ENCODE measurements at regions not wholly inside any gene's neighbourhood (a gene's known extent, or its start where the extent isn't known, plus 50 kb on each side); places are given as distances from the start of the nearest gene placed in this dataset.

- H4K20me1 ChIP-seq (replicated peaks; ENCODE audit: insufficient read depth): no peaks in the 10 kb centered on the region
- Mint-ChIP-seq H3K4me3 (no peak overlapping the region), H3K9me3 (no peaks in the 10 kb centered on the region), H3K36me3 (ENCODE audit: low read depth) (no peaks in the 10 kb centered on the region), H3K27me3 (ENCODE audit: insufficient read depth, low read depth, poor library complexity) (peaks cover 2% of the 10 kb centered on the region), H3K27ac (no peak overlapping the region), H3K4me1 (peaks cover under 1% of the 10 kb centered on the region)
- no peaks in the 10 kb centered on the region for H3F3A ChIP-seq (replicated peaks; ENCODE audit: low read depth)
- ATAC-seq (no peak), DNase-seq (ENCODE audit: low spot score) (no peak)
- H3K9me2 ChIP-seq (ENCODE audit: insufficient read depth): peaks cover 13% of the 10 kb centered on the region
- H3K36me3 ChIP-seq (ENCODE audit: insufficient read depth): no peaks in the 10 kb centered on the region
- H2AFZ ChIP-seq: no peak overlapping the region
- H3K27me3 ChIP-seq (ENCODE audit: insufficient read depth): no peaks in the 10 kb centered on the region
- H3K27ac ChIP-seq (ENCODE audit: low read depth): no peak overlapping the region
- H3K4me2 ChIP-seq: no peak overlapping the region
- no peak overlapping the region for H3K4me3 ChIP-seq
- H3K4me1 ChIP-seq (ENCODE audit: insufficient read depth): no peaks in the 10 kb centered on the region
- no peaks in the 10 kb centered on the region for H3K79me2 ChIP-seq (replicated peaks; ENCODE audit: insufficient read depth)
- TF ChIP-seq ZNF462 (CRISPR knock-in tag; IDR thresholded peaks at IDR 0.05) (no peak), STAT1 (IDR thresholded peaks at IDR 0.05; ENCODE audit: unreplicated experiment) (no peak)
Observed at GRCh38 chr10:108894402-108895301, 1028.7 kb downstream of the XPNPEP1 start.

- Histone ChIP-seq H3K27me3 (ENCODE audit: insufficient read depth) (no peaks in the 10 kb centered on the region), H3K79me2 (replicated peaks; ENCODE audit: insufficient read depth) (no peaks in the 10 kb centered on the region), H3K9me2 (ENCODE audit: insufficient read depth) (no peaks in the 10 kb centered on the region), H3K4me3 (no peak overlapping the region), H3K36me3 (ENCODE audit: insufficient read depth) (no peaks in the 10 kb centered on the region), H2AFZ (peak overlapping the region; percentile 67), H3K27ac (ENCODE audit: low read depth) (no peak overlapping the region), H4K20me1 (replicated peaks; ENCODE audit: insufficient read depth) (no peaks in the 10 kb centered on the region), H3K4me2 (no peak overlapping the region), H3F3A (replicated peaks; ENCODE audit: low read depth) (no peaks in the 10 kb centered on the region), H3K4me1 (ENCODE audit: insufficient read depth) (no peaks in the 10 kb centered on the region)
- no peak for ATAC-seq
- Mint-ChIP-seq H3K27me3 (ENCODE audit: insufficient read depth, low read depth, poor library complexity) (no peaks in the 10 kb centered on the region), H3K4me3 (no peak overlapping the region), H3K27ac (no peak overlapping the region), H3K4me1 (no peaks in the 10 kb centered on the region), H3K36me3 (ENCODE audit: low read depth) (no peaks in the 10 kb centered on the region), H3K9me3 (no peaks in the 10 kb centered on the region)
- no peak for DNase-seq (ENCODE audit: low spot score)
- TF ChIP-seq JUNB (IDR thresholded peaks at IDR 0.05; ENCODE audit: unreplicated experiment) (no peak), REST (IDR thresholded peaks at IDR 0.05; ENCODE audit: unreplicated experiment) (no peak), ZNF331 (CRISPR knock-in tag; IDR thresholded peaks at IDR 0.05; ENCODE audit: low read depth) (no peak), EZH2 (IDR thresholded peaks at IDR 0.05; ENCODE audit: low read depth, unreplicated experiment) (no peak)
Observed at GRCh38 chr10:108877095-108877561, 1046.2 kb downstream of the XPNPEP1 start.

Data from GM23338 (cell line).